CD4-positive, alpha-beta T cell treated with Interleukin-1 beta for 1 hour (primary cell): ENCODE measurements at regions not wholly inside any gene's neighbourhood (a gene's known extent, or its start where the extent isn't known, plus 50 kb on each side); places are given as distances from the start of the nearest gene placed in this dataset.
"Not testable (repeated sequence)": the region's sequence is repeated elsewhere in the genome, so short reads cannot be mapped to it uniquely, and the experiment has no call there.

Source experiments
- DNase-seq, 2 donors: peaks; one replicate each; pipeline ENCODE4 v3.0.0-alpha.2; 2020 to 2022

GRCh38 chr16:26911436-26911835 is 155.3 kb upstream of the C16orf82 start:
- no peak for DNase-seq

DNA sequence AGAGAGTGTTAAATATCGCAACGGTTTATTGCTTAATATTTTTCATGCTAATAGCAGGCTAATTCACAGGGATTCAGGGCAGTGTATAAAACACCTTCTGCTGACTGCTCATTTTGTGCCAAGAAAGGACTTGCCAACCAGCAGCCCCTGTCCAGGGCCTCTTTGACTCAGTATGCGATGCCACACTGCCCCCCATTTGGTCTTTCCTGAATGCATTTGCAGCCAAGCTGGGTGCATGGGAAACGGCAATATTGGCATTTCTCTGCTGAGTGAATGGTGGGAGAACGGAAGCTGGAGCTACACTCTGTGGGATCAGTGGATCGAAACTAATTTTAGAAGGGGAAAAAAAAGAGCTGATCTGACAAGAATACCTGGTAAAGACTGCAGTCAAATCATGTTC is 152.9 kb upstream of the C16orf82 start:
- DNase-seq, result no peak

GRCh38 chr16:26930786-26931581 is 135.7 kb upstream of the C16orf82 start:
- no peak for DNase-seq

DNA sequence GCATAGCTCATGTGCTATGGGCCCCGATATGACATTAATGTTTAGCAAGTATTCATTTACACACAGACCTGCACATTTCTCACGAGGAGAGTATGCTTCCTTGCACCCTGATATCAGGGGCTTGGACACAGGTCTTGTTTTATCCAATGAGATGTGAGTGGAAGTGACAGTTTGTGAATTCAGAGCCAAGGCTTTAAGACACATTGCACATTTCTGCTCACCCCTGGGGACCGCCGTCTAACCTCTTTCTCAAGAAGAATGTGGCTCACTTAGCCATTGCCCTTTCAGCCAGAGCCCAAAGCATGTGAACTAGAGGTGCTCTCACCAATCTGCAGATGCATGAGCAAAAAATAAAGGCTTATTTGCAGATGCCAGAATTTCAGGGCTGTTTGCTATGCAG is 116.1 kb upstream of the C16orf82 start:
- no peak for DNase-seq

DNA sequence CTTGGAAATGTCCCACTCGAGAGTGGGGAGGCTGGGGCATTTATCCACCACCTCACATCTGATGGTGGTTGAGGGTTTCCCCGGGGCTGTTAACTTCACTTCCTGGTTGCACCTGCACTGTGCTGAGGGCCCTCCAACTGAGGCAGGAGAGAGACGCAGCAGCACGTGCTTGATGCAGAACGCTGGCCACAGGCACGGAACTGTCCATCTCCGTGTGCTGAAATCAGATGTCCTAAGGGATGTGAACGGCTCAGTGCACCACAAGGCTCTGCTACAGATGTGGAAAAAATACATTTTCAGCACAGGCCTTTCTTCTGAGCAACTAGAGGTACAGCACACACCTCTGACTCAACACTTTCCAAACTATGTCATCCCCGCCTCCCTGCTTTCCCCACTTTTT is 114.8 kb upstream of the C16orf82 start:
- no peak for DNase-seq

DNA sequence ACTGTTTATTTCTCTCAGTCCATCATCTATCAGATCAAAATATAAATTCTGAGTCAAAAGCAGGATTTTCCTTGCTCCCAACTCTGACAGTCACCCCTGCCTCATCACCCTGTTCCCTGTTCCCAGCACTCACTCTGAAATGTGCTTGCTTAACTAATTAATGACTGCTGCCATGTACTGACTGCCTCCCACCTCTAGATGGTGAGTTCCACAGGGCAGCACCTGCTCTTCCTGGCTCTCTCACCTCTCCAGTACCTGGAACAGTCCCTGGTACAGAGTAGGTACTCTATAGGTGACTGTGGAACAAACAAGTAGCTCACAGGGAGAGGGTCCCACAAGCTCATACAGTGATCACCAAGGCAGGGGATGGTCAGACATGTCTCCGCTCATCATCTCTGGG is 114.3 kb upstream of the C16orf82 start:
- no peak for DNase-seq

- DNase-seq, result no peak
These were observed 109.4 kb upstream of the C16orf82 start for GRCh38 chr16:26957283-26957859.

- DNase-seq, result no peak
These were observed 107.2 kb upstream of the C16orf82 start for GRCh38 chr16:26959416-26960009.

DNA sequence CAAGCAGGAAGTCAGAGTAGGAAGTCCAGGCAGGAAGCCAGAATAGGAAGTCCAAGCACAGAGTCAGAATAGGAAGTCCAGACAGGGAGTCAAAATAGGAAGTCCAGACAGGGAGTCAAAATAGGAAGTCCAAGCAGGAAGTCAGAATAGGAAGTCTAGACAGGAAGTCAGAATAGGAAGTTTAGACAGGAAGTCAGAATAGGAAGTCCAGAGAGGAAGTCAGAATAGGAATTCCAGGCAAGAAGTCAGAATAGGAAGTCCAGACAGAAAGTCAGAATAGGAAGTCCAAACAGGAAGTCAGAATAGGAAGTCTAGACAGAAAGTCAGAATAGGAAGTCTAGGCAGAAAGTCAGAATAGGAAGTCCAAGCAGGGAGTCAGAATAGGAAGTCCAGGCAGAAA is 105.3 kb upstream of the C16orf82 start:
- DNase-seq, result no peak

- no peak for DNase-seq
These were observed 103.6 kb upstream of the C16orf82 start for GRCh38 chr16:26963109-26963508.

GRCh38 chr16:26969589-26970231 is 97.0 kb upstream of the C16orf82 start:
- no peak for DNase-seq

DNA sequence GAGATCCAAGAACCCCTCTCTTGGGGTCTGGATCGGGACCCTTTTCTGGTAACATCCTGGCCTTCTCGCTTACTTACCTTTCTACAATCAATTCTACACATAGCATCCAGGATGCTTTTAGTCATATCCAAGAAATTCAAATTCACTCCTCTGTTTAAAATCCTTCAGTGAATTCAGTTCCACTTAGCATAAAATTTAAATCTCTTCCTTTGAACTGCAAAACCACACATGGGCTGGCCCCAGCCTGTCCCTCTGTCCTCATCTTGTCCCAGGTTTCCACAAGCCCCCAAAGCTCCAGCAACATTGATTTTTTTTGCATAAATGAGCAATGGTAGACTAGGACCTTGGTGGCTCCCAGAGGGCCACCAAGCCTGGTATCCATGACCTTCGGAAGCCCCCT is 96.4 kb upstream of the C16orf82 start:
- DNase-seq, result no peak

DNA sequence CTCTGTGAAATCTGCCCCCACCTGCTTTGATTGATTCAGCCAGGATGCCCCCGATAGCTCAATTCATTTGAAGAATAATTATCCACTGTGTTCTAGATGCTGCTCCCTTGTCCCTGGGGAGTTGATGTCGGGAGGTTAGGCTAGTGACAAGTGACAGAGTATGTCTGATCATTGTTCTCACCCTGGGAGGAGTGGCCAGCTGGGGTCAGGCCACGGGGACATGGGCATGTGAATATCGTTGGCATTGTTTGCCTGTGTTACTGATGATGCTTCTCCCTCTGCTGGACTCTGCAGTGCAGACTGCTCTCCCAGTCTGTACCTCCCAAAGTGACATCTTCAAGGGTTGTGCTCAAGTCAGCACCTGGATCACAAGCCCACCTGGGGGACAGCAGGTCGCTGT is 89.9 kb upstream of the C16orf82 start:
- DNase-seq, result no peak

GRCh38 chr16:26981266-26981938 is 85.3 kb upstream of the C16orf82 start:
- no peak for DNase-seq

GRCh38 chr16:26982422-26982821 is 84.3 kb upstream of the C16orf82 start:
- no peak for DNase-seq

DNA sequence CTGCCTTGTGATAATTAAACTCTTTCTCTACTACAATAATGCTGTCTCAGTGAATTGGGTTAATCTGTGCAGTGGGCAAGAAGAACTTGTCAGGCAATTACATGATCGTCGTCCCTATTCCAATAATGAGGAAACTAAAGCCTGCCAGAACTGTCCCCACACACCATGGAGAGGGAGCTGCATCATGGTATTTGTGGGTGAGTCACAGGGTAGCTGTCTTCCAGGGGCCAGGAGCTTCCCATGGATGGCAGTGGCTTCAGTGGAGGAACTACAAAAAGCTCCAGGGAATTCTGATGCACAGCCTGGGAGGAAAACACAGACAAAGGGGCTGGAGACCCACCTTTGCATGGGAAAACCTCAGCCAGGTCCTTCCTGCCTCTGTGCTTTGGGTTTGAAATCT is 83.3 kb upstream of the C16orf82 start:
- DNase-seq, result no peak

GRCh38 chr16:26985100-26986065 is 81.3 kb upstream of the C16orf82 start:
- no peak for DNase-seq

DNA sequence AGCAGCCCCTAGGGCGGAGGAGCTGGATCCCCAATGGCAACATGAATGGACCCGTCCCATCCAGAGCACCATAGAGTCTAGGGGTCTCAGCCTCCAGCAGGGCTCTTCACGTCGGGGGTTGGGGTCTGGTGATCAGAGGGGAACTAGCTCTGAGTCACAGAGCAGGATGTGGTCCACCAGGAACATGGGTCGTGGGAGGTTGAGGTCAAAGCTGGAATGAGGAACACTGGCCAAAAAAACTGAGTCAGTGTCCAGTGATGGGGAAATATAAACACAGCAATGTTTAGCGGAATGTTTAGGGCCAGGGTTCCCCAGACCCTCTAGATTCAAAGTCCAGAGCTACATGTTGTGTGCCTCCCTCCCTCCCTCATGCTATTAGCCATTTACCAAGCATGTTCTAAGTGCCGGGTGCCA is 79.1 kb upstream of the C16orf82 start:
- no peak for DNase-seq

DNA sequence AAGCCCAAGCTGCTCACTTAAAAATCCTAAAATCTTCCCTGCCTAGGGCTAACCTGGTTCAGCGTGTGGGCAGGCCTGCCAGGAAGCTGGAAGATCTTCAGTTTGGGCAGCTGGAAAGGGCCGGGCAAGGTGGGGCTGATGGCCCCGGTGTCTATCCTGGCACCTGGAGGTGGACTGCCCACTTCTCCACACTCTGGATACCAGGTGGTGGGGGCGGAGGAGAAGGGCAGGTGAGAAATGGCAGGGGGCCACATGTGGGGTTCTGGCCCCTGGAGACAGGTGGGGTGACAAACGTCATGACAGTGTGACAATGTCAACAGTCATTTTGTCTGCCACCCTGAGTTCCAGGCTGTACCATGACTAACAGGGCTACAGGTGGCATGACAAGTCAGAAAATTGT is 78.5 kb upstream of the C16orf82 start:
- DNase-seq, result no peak

DNA sequence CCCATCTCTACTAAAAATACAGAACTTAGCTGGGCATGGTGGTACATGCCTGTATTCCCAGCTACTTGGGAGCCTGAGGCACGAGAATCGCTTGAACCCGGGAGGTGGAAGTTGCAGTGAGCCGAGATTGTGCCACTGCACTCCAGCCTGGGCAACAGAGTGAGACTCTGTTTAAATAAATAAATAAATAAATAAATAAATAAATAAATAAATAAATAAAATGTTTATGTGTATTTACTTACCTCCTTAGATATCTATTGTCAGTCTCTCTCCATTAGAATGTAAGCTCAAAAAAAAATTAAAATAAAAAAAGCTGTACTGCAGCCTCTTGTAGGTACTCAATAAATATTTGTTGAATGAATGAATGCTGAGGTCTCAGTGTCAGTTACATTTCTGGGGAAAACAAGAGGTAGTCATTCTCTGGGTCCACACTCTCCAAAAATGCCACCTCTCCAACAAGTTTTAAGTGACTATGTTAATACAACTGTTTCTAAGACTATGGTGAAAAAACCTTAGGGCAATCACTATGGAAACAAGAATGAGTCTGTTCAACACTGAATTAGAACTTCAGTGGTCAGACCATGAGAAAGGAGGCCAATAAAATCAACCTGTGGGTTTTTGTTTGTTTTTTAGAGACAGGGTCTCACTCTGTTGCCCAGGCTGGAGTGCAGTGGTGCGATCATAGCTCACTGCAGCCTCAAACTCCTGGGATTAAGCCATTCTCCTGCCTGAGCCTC is 76.2 kb upstream of the C16orf82 start:
- not testable (repeated sequence) for DNase-seq

- DNase-seq, result no peak
These were observed 73.9 kb upstream of the C16orf82 start for GRCh38 chr16:26992666-26993349.
